Lung (tissue), 11 donors: ENCODE measurements at regions not wholly inside any gene's neighbourhood (a gene's known extent, or its start where the extent isn't known, plus 50 kb on each side); places are given as distances from the start of the nearest gene placed in this dataset.

Experiments used
- ATAC-seq: fragments of 200-7000 bp; cut with Tn5 transposase; one replicate; pipeline ENCODE4 v1.9.1; 2020; ENCODE audit warnings: moderate number of reproducible peaks; ENCODE audit not compliant: insufficient read depth, low FRiP score
- DNase-seq, 3 donors: peaks; one replicate each; pipeline ENCODE4 v3.0.0-alpha.2; 2013 to 2017
- H3K27ac ChIP-seq, 2 donors: one replicate each; pipeline ENCODE4 v1.5.1; 2013; ENCODE audit warnings: mild to moderate bottlenecking in 2 of 2, moderate library complexity in 2 of 2, control low read depth in 1 of 2, inconsistent platforms in 1 of 2, low read depth in 1 of 2, low read length in 1 of 2
- H3K27me3 ChIP-seq, 3 donors: one replicate each; pipeline ENCODE4 v1.5.1; 2013; ENCODE audit warnings: low read length in 2 of 3; ENCODE audit not compliant: control insufficient read depth in 3 of 3, insufficient read depth in 3 of 3
- H3K36me3 ChIP-seq, 4 donors: one replicate each; pipeline ENCODE4 v1.5.1; 2013; ENCODE audit warnings: low read length in 4 of 4, mild to moderate bottlenecking in 1 of 4, moderate library complexity in 1 of 4; ENCODE audit not compliant: control insufficient read depth in 4 of 4, insufficient read depth in 4 of 4
- H3K4me1 ChIP-seq, 5 donors: one replicate each; pipeline ENCODE4 v1.5.1; 2013; ENCODE audit warnings: low read length in 5 of 5, mild to moderate bottlenecking in 2 of 5, moderate library complexity in 1 of 5; ENCODE audit not compliant: control insufficient read depth in 5 of 5, insufficient read depth in 5 of 5
- H3K4me3 ChIP-seq: one replicate; pipeline ENCODE4 v1.5.1; 2013; ENCODE audit warnings: mild to moderate bottlenecking, control low read depth, moderate library complexity
- H3K9ac ChIP-seq, 2 donors: one replicate each; pipeline ENCODE4 v1.5.1; 2013; ENCODE audit warnings: low read length in 2 of 2, control low read depth in 1 of 2; ENCODE audit not compliant: insufficient read depth in 1 of 2
- H3K9me3 ChIP-seq, 4 donors: one replicate each; pipeline ENCODE4 v1.5.1; 2013; ENCODE audit warnings: low read length in 3 of 4, mild to moderate bottlenecking in 1 of 4, moderate library complexity in 1 of 4; ENCODE audit not compliant: control insufficient read depth in 4 of 4, insufficient read depth in 3 of 4
- CTCF ChIP-seq: IDR thresholded peaks from 2 replicates; pipeline ENCODE4 v1.5.1; 2012; ENCODE audit warnings: mild to moderate bottlenecking; ENCODE audit errors: control extremely low read depth, extremely low read depth
- WGBS, 2 donors: extraction: QIAGEN DNeasy Blood & Tissue Kit; methylation state at CpG; one replicate each; pipeline ENCODE4 v1.1.7; 2013; 5-methylcytosine and 5-hydroxymethylcytosine counted together
- donor health status: control.
- donor health status: control.
- donor health status: Bipolar disorder and iron deficiency.
- donor health status: healthy.
- donor health status: DM: yes; HTN: yes; CAD: no.

- Histone ChIP-seq H3K27ac (no peak overlapping the region), H3K36me3 (no peaks in the 10 kb centered on the region), H3K9me3 (no peaks in the 10 kb centered on the region), H3K27me3 (no peaks in the 10 kb centered on the region), H3K4me3 (no peak overlapping the region), H3K4me1 (no peaks in the 10 kb centered on the region), H3K9ac (no peak overlapping the region)
- no peak for TF ChIP-seq CTCF
- 40% methylated on average over 9 of the region's 9 CpGs; no CpG with 5 or more reads in 1 of the 2 donors for WGBS, 2 donors
- DNase-seq: no peak
- no peak for ATAC-seq
Observed at GRCh38 chrY:19232276-19232994, 458.9 kb upstream of the HSFY2 start.

DNA sequence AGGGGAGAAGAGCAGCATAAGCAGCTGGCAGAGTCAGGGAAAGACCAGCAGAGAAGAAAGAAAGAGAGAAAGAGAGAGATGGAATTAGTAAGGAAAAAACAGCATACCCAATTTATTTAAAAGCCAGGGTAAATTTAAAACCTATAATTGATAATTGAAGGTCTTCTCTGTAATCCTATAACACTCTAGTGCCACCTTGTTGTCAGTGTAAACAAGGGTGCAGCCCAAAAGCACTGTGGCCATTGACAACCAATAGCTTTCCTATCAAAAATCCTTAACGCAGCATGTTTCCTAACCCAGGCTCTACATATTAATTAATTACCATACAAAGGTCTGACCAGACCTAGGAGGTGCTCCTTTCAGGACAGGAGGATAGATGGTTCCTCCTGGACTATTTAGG is 447.2 kb upstream of the HSFY2 start:
- Histone ChIP-seq H3K9ac (no peak overlapping the region), H3K36me3 (no peaks in the 10 kb centered on the region), H3K4me1 (no peaks in the 10 kb centered on the region), H3K27ac (no peak overlapping the region), H3K27me3 (no peaks in the 10 kb centered on the region), H3K9me3 (no peaks in the 10 kb centered on the region), H3K4me3 (no peak overlapping the region)
- TF ChIP-seq CTCF: no peak
- WGBS, 2 donors: 85% methylated on average over 1 of the region's 1 CpG; no CpG with 5 or more reads in 1 of the 2 donors
- ATAC-seq (no peak), DNase-seq (no peak)

DNA sequence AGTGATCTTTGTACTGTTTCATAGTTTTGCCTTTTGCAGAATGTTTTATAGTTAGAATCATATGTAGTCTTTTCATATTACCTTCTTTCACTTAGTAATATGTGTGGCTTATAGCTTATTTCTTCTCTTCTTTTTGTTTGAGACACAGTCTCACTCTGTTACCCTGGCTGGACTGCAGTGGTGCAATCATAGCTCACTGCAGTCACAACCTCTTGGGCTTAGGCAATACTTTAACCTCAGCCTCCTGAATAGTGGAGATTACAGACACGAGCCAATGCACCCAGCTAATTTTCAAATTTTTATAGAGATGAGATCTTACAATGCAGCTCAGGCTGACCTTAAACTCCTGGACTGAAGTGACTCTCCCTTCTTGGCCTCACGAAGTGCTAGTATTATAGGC is 435.4 kb upstream of the HSFY2 start:
- DNase-seq: no peak
- Histone ChIP-seq H3K27me3 (no peaks in the 10 kb centered on the region), H3K4me3 (no peak overlapping the region), H3K9me3 (no peaks in the 10 kb centered on the region), H3K27ac (no peak overlapping the region), H3K9ac (no peak overlapping the region), H3K36me3 (no peaks in the 10 kb centered on the region), H3K4me1 (no peaks in the 10 kb centered on the region)
- 61% methylated on average over 2 of the region's 2 CpGs; no CpG with 5 or more reads in 1 of the 2 donors for WGBS, 2 donors
- no peak for TF ChIP-seq CTCF
- no peak for ATAC-seq

- 80% methylated on average over 1 of the region's 1 CpG; no CpG with 5 or more reads in 1 of the 2 donors for WGBS, 2 donors
- Histone ChIP-seq H3K4me1 (no peaks in the 10 kb centered on the region), H3K27ac (no peak overlapping the region), H3K9me3 (no peaks in the 10 kb centered on the region), H3K9ac (no peak overlapping the region), H3K36me3 (no peaks in the 10 kb centered on the region), H3K27me3 (no peaks in the 10 kb centered on the region), H3K4me3 (no peak overlapping the region)
- no peak for DNase-seq
- no peak for TF ChIP-seq CTCF
- no peak for ATAC-seq
Observed at GRCh38 chrY:19207048-19207447, 433.5 kb upstream of the HSFY2 start.
